ENCODE measurements at regions not wholly inside any gene's neighbourhood (a gene's known extent, or its start where the extent isn't known, plus 50 kb on each side); places are given as distances from the start of the nearest gene placed in this dataset.

- no peak overlapping the region for H3K27ac ChIP-seq (ENCODE audit: extremely low read length, insufficient read depth, low read length)
- no peak overlapping the region for H3K9ac ChIP-seq (ENCODE audit: insufficient read depth, low read depth, low read length)
- no peak overlapping the region for H2AFZ ChIP-seq (ENCODE audit: low read length)
- WGBS (ENCODE audit: low lambda C conversion rate) = 0% methylated on average over 1 of the region's 1 CpG
- POLR2A ChIA-PET = no interaction called here
- no peaks in the 10 kb centered on the region for H3K36me3 ChIP-seq (replicated peaks in 1 of 2; ENCODE audit: control insufficient read depth in 1 of 2, insufficient read depth in 2 of 2, low read length in 2 of 2)
- DNase-seq (ENCODE audit: low spot score) (no peak), ATAC-seq (no peak), FAIRE-seq (no peak)
- BruUV-seq (replicated peaks) = no TSS peak
- no peaks in the 10 kb centered on the region for H3K4me1 ChIP-seq (ENCODE audit: insufficient read depth, low read length)
- no peaks in the 10 kb centered on the region for H3K79me2 ChIP-seq (ENCODE audit: insufficient read depth, low read length)
- no peak overlapping the region for H3K4me2 ChIP-seq (ENCODE audit: low read depth, low read length)
- no peak overlapping the region for H3K4me3 ChIP-seq (replicated peaks in 1 of 3; ENCODE audit: insufficient read depth in 1 of 3, low read depth in 2 of 3, low read length in 3 of 3)
- intact Hi-C loops (cut with micrococcal nuclease; ENCODE audit: unreplicated experiment) = no loop called here
- H3K9me3 ChIP-seq (ENCODE audit: low read length) = no peaks in the 10 kb centered on the region
- no peaks in the 10 kb centered on the region for H3K27me3 ChIP-seq (ENCODE audit: control insufficient read depth in 1 of 2, insufficient read depth in 2 of 2, low read length in 2 of 2)
- no peaks in the 10 kb centered on the region for H4K20me1 ChIP-seq (ENCODE audit: insufficient read depth, low read length)
- in situ Hi-C loops (cut with HindIII; ENCODE audit: extremely low pct_ligation_motif_present, low pct_unique_long_range_greater_than_20kb) = no loop called here
- CTCF ChIA-PET (ENCODE audit: low intra/inter-chr PET ratio, low total read pairs) = no interaction called here
- TF ChIP-seq ESRRA (CRISPR knock-in tag; IDR thresholded peaks at IDR 0.05; ENCODE audit: low read depth) = no peak
- no peak for TF ChIP-seq ZNF781 (CRISPR knock-in tag; IDR thresholded peaks at IDR 0.05; ENCODE audit: borderline replicate concordance, not compliant biosample characterization)
- TF ChIP-seq ZKSCAN5 (CRISPR knock-in tag; IDR thresholded peaks at IDR 0.05) = no peak
- no peak for TF ChIP-seq PAF1 (CRISPR knock-in tag; IDR thresholded peaks at IDR 0.05)
- TF ChIP-seq ZNF710 (CRISPR knock-in tag; IDR thresholded peaks at IDR 0.05; ENCODE audit: borderline replicate concordance) = no peak
- TF ChIP-seq MEIS1 (CRISPR knock-in tag; IDR thresholded peaks at IDR 0.05; ENCODE audit: borderline replicate concordance) = no peak
- no peak for TF ChIP-seq ZNF629 (CRISPR knock-in tag; conservative IDR thresholded peaks at IDR 0.05)
- TF ChIP-seq, protein P1, sequence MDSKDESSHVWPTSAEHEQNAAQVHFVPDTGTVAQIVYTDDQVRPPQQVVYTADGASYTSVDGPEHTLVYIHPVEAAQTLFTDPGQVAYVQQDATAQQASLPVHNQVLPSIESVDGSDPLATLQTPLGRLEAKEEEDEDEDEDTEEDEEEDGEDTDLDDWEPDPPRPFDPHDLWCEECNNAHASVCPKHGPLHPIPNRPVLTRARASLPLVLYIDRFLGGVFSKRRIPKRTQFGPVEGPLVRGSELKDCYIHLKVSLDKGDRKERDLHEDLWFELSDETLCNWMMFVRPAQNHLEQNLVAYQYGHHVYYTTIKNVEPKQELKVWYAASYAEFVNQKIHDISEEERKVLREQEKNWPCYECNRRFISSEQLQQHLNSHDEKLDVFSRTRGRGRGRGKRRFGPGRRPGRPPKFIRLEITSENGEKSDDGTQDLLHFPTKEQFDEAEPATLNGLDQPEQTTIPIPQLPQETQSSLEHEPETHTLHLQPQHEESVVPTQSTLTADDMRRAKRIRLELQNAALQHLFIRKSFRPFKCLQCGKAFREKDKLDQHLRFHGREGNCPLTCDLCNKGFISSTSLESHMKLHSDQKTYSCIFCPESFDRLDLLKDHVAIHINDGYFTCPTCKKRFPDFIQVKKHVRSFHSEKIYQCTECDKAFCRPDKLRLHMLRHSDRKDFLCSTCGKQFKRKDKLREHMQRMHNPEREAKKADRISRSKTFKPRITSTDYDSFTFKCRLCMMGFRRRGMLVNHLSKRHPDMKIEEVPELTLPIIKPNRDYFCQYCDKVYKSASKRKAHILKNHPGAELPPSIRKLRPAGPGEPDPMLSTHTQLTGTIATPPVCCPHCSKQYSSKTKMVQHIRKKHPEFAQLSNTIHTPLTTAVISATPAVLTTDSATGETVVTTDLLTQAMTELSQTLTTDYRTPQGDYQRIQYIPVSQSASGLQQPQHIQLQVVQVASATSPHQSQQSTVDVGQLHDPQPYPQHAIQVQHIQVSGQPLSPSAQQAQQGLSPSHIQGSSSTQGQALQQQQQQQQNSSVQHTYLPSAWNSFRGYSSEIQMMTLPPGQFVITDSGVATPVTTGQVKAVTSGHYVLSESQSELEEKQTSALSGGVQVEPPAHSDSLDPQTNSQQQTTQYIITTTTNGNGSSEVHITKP (CRISPR knock-in tag; IDR thresholded peaks at IDR 0.05; ENCODE audit: low read depth) = no peak
- no peak for TF ChIP-seq ATRX (CRISPR knock-in tag; IDR thresholded peaks at IDR 0.05; ENCODE audit: borderline replicate concordance)
- TF ChIP-seq, protein P2, sequence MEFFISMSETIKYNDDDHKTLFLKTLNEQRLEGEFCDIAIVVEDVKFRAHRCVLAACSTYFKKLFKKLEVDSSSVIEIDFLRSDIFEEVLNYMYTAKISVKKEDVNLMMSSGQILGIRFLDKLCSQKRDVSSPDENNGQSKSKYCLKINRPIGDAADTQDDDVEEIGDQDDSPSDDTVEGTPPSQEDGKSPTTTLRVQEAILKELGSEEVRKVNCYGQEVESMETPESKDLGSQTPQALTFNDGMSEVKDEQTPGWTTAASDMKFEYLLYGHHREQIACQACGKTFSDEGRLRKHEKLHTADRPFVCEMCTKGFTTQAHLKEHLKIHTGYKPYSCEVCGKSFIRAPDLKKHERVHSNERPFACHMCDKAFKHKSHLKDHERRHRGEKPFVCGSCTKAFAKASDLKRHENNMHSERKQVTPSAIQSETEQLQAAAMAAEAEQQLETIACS (CRISPR knock-in tag; IDR thresholded peaks at IDR 0.05) = no peak
- TF ChIP-seq, protein P3, sequence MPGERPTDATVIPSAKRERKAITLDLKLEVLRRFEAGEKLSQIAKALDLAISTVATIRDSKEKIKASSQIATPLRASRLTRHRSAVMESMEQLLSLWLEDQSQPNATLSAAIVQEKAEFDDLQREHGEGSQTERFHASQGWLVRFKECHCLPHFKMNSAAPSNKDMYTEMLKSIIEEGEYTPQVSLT (CRISPR knock-in tag; IDR thresholded peaks at IDR 0.05; ENCODE audit: borderline replicate concordance, low read depth) = no peak
- no peak for TF ChIP-seq MXD1 (CRISPR knock-in tag; IDR thresholded peaks at IDR 0.05)
- no peak for TF ChIP-seq ZNF484 (CRISPR knock-in tag; IDR thresholded peaks at IDR 0.05; ENCODE audit: borderline replicate concordance, low read depth)
- TF ChIP-seq ZMYM4 (CRISPR knock-in tag; IDR thresholded peaks at IDR 0.05) = no peak
- no peak for TF ChIP-seq ZNF274 (CRISPR knock-in tag; IDR thresholded peaks at IDR 0.05)
Observed at GRCh38 chr5:126248611-126249010, 174.6 kb upstream of the GRAMD2B start.

Data from HepG2 (cell line).